ENCODE measurements at regions not wholly inside any gene's neighbourhood (a gene's known extent, or its start where the extent isn't known, plus 50 kb on each side); places are given as distances from the start of the nearest gene placed in this dataset.

DNA sequence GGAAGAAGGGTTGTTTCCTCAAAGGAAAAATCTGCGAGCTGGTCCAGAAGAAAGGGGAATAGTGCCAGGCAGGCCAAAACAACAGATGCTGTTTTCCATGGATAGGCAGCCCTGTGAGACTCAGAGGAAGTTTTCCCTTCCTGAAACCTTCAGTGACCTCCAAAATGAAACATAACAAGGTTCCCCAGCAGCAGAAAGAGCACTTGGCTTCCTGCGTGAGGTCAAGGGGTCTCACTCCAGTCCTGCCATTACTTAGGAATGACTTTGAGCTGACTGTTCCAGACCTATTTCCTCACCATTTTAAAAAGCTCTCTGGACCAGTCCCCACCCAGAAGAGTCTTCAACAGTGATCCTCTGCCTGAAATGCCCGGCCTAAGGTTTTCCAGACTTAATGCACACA, 104.6 kb upstream of the IPO5 start:
- no peak for DNase-seq
- in situ Hi-C loops (cut with MboI; ENCODE audit: low pct_unique_long_range_greater_than_20kb, low sequenced_read_pairs) = no loop called here

DNA sequence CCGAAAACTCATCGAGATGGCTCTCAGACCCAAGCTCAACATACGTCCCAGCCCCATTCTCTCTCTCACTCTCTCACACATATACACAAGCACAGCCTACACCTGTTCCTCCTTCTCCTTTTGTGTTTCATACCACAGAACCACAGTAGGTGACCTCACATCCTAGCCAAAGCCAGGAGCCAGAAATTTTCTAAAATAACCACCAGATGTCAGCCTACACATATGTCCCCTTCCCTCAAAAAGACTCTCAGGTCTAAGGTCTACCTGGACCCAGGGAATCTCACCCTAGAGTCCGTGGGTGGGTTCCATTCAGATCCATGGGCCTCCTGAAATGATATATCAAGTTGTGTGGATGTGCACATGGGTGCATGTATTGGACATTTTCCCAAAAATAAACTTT, 104.2 kb upstream of the IPO5 start:
- DNase-seq = peak; percentile 76
- in situ Hi-C loops (cut with MboI; ENCODE audit: low pct_unique_long_range_greater_than_20kb, low sequenced_read_pairs) = no loop called here

DNA sequence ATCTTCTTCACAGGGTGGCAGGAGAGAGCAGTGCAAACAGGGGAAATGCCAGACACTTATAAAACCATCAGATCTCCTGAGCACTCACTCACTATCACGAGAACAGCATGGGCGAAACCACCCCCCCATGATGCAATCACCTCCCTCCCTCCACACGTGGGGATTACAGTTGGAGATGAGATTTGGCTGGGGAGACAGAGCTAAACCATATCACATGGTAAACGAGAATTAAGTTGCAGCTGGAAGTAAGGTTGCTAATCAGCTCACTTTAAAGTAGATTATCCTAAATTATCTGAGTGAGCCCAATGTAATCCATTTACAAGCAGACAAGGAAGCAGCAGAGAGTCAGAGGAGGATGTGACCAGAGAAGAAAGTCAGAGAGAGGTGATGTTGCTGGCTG, 102.2 kb upstream of the IPO5 start:
- in situ Hi-C loops (cut with MboI; ENCODE audit: low pct_unique_long_range_greater_than_20kb, low sequenced_read_pairs) = loop anchor here (25.0 kb wide), 1 partner anchor 586 kb away; no protein-coding TSS in a partner anchor
- peak; percentile 20 for DNase-seq

DNA sequence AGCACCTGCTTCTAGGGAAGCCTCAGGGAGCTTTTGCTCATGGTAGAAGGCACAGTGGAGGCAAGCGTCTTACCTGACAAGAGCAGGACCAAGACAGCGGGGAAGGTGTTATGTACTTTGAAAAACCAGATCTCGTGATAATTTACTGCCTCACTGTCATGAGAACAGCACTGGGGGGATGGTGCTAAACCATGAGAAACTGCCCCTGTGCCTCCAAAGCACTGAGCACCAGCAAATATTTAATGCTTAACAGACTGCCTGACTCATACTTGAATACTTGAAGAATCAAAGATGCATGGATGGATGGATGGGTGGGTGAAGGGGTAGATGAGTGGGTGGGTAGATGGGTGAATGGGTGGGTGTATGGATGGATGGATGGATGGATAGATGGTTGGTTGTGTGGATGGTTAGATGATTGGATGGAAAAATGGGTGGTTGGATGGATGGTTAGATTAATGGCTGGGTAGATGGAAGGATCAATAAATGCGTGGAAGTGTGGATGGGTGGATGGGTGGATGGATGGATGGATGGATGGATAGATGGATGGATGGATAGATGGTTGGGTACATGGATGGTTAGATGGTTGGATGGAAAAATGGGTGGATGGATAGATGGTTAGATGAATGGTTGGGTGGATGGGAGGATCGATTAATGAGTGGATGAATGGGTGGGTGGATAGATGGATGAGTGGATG, 101.1 kb upstream of the IPO5 start:
- in situ Hi-C loops (cut with MboI; ENCODE audit: low pct_unique_long_range_greater_than_20kb, low sequenced_read_pairs) = loop anchor here (25.0 kb wide), 1 partner anchor 585 kb away; no protein-coding TSS in a partner anchor
- no peak for DNase-seq

- no peak for DNase-seq
- in situ Hi-C loops (cut with MboI; ENCODE audit: low pct_unique_long_range_greater_than_20kb, low sequenced_read_pairs) = loop anchor here (25.0 kb wide), 1 partner anchor 584 kb away; no protein-coding TSS in a partner anchor
Measured at GRCh38 chr13:97853550-97853949, 99.9 kb upstream of the IPO5 start.

DNA sequence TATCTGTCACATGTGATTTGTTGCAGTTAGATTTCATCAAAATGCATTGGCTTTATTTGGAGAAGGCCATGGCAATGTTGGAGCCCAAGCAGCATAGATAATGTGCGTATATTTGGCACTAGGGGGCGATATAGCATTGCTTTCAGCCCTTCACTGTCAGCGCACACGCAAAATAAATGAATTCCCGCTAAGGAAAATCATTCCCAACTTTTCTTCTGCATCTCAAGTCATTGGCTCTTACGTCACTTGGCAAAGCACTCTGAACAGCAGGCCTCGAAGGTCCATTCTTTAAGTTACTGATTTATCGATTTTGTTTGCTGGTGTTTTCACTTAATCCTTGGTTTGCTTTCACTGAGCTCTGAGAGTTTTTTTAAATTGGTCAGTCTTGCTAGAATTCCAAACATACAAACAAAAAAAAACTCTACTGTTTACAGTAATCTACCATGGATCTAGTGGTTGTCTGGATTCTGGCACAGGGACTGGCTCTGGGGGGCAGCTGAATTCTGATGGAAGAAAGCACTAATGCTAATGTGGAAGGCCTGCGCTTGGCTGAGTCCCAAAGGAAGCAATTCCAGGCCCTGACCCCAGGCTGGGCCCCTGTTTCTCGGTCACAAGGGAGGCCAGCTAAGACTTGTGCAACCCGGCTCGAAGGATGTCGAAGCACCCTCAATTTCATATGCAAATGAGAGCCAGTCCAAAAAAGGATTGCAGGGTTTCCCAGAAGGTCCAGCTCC, 97.7 kb upstream of the IPO5 start:
- peak; percentile 67 for DNase-seq
- in situ Hi-C loops (cut with MboI; ENCODE audit: low pct_unique_long_range_greater_than_20kb, low sequenced_read_pairs) = loop anchor here (25.0 kb wide), 1 partner anchor 582 kb away; no protein-coding TSS in a partner anchor

- DNase-seq = no peak
- in situ Hi-C loops (cut with MboI; ENCODE audit: low pct_unique_long_range_greater_than_20kb, low sequenced_read_pairs) = loop anchor here (25.0 kb wide), 1 partner anchor 581 kb away; no protein-coding TSS in a partner anchor
Measured at GRCh38 chr13:97856304-97856675, 97.2 kb upstream of the IPO5 start.

GRCh38 chr13:97858161-97858560, 95.3 kb upstream of the IPO5 start:
- in situ Hi-C loops (cut with MboI; ENCODE audit: low pct_unique_long_range_greater_than_20kb, low sequenced_read_pairs) = loop anchor here (25.0 kb wide), 1 partner anchor 579 kb away; no protein-coding TSS in a partner anchor
- no peak for DNase-seq

- in situ Hi-C loops (cut with MboI; ENCODE audit: low pct_unique_long_range_greater_than_20kb, low sequenced_read_pairs) = loop anchor here (25.0 kb wide), 1 partner anchor 571 kb away; no protein-coding TSS in a partner anchor
- no peak for DNase-seq
Measured at GRCh38 chr13:97866346-97866745, 87.1 kb upstream of the IPO5 start.

DNA sequence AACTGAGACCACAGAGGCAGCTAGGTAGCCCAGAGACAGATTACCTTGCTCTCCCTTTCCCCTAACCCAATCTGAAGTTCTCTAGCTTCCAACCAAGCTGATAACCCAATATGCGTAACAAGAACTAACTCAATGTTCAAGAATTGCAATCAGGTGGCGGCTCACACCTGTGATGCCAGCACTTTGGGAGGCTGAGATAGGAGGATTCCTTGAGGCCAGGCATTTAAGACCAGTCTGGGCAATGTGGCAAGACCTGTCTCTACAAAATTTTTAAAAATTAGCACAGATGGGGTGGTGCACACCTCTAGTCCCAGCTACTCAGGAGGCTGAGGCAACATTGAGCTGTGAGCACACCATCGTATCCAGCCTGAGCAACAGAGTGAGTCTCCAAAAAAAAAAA, 86.7 kb upstream of the IPO5 start:
- in situ Hi-C loops (cut with MboI; ENCODE audit: low pct_unique_long_range_greater_than_20kb, low sequenced_read_pairs) = loop anchor here (25.0 kb wide), 1 partner anchor 571 kb away; no protein-coding TSS in a partner anchor
- no peak for DNase-seq

GRCh38 chr13:97873398-97873797, 80.1 kb upstream of the IPO5 start:
- in situ Hi-C loops (cut with MboI; ENCODE audit: low pct_unique_long_range_greater_than_20kb, low sequenced_read_pairs) = loop anchor here (25.0 kb wide), 1 partner anchor 564 kb away; no protein-coding TSS in a partner anchor
- no peak for DNase-seq

- in situ Hi-C loops (cut with MboI; ENCODE audit: low pct_unique_long_range_greater_than_20kb, low sequenced_read_pairs) = no loop called here
- DNase-seq = no peak
Measured at GRCh38 chr13:97875218-97875617, 78.3 kb upstream of the IPO5 start.

GRCh38 chr13:97875911-97876310, 77.6 kb upstream of the IPO5 start:
- no peak for DNase-seq
- in situ Hi-C loops (cut with MboI; ENCODE audit: low pct_unique_long_range_greater_than_20kb, low sequenced_read_pairs) = no loop called here

DNA sequence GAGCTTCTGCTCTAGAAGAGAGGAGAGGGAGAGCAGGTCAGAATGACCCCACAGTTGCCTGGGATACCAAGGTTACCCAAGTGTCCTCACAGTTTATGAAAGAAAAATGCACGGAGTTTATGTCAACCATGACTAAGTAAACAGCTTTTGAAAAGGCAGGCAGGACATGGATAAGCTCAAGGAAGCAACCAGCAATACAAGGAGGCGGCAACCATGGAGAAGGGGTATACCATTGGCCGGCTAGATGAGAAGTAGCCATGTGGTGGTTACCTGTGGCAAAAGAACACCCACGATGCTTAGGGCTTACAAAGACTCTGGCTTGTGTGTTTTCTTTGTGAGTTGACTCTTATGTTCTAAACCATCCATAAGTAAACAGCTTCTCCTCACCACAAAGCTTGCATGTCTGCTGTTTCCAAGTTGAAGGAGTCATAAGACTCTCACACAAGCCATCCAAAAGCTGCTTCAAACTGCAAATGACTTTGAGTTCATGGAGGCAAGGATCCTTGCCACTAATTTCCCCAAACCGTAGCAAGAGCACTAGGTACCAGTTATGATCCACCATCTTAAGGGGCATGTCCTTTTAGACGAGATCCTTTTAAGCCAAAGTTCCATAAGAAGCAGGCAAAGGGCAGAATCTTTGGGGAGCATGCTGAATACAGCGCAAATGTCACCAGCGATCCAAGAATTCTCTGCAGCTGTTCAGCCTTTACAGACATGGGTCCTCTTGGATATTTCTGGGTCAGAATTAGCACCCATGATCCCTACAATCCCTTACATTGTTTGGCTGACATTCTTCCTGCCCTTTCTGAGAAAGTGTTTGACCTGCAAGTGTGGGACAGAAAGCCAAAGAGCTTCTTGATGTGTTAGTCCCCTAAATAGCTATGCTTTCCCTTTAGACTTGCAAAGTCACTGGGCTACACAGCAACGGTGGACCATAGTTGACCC, 74.8 kb upstream of the IPO5 start:
- DNase-seq = no peak
- in situ Hi-C loops (cut with MboI; ENCODE audit: low pct_unique_long_range_greater_than_20kb, low sequenced_read_pairs) = no loop called here

DNA sequence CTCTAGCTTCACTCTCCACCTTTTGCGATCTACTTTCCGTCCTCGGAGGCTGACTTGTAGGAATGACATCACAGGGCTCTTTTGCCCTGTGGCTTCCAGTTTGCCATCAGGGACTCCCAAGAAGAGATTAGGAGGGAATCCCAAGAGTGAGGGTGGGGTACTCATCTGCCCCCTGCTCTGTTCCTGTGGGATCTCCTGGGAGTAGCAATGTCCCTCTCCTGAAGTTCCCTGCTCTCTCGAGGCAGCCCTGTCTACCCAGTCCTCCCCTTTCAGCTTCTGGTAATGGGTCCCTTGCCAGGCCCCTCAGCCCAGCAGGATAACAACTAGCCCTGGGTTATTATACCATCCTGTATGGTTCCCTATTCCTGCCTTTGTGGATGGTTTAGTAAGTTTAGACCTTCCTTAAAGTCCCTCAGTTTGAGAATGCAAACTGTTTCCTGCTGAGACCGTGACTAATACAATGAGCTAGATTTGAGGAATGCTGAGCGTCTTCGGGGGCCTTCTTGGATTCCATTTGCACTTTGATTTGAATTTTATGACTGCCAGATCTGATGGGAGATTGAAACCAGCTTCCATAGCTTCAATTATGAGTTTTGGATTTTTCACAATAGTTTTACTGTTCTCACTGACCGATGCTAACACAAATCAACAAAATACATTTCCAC, 73.7 kb upstream of the IPO5 start:
- in situ Hi-C loops (cut with MboI; ENCODE audit: low pct_unique_long_range_greater_than_20kb, low sequenced_read_pairs) = no loop called here
- DNase-seq = no peak

- no peak for DNase-seq
- in situ Hi-C loops (cut with MboI; ENCODE audit: low pct_unique_long_range_greater_than_20kb, low sequenced_read_pairs) = no loop called here
Measured at GRCh38 chr13:97880311-97880675, 73.2 kb upstream of the IPO5 start.

- DNase-seq = no peak
- in situ Hi-C loops (cut with MboI; ENCODE audit: low pct_unique_long_range_greater_than_20kb, low sequenced_read_pairs) = no loop called here
Measured at GRCh38 chr13:97881556-97881955, 71.9 kb upstream of the IPO5 start.

DNA sequence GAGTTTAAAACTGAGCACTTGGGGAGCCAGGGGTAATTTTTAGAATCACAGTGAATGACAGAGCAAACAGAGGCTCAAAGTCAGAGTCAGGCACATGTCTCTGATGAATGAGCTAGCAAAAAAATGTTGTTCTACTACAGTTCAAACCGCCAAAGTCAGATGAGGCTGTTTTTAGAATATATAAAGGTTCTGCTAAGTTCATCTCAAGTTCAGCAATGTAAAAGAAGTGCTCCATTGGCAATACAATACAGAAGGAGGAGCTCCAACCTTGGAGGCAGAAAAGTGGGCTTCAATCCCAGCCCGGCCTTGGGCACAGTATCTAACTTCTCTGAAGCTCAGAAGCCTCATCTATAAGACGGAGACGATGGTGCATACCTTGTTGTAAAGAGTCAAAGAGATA, 70.1 kb upstream of the IPO5 start:
- in situ Hi-C loops (cut with MboI; ENCODE audit: low pct_unique_long_range_greater_than_20kb, low sequenced_read_pairs) = no loop called here
- no peak for DNase-seq
